GM19035 (cell line): ENCODE measurements at regions not wholly inside any gene's neighbourhood (a gene's known extent, or its start where the extent isn't known, plus 50 kb on each side); places are given as distances from the start of the nearest gene placed in this dataset.
"Not testable (repeated sequence)": the region's sequence is repeated elsewhere in the genome, so short reads cannot be mapped to it uniquely, and the experiment has no call there.

Experiments used
- ATAC-seq: cut with Tn5 transposase; IDR thresholded peaks from one replicate; pipeline ENCODE4 v1.9.1; 2021; ENCODE audit not compliant: unreplicated experiment

DNA sequence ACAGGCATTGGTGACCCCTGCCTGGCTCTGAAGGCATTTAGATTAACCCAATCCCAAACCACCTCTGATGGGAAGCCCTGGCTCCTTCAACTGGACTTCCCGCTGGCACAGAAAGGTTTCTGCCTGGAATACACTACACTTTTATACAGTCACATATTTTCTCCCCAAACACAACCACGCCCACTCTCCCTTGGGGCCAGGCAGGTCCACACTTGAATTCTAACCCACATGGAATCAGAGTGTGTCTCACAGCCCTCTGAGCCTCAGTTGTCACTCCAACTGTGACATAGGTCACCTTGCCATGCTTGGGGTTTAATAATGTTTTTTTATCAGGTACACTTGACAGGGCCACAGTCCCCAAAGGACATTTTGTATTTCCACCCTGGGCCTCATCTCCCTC, 368.6 kb downstream of the BCL11B start:
- ATAC-seq, result no peak

DNA sequence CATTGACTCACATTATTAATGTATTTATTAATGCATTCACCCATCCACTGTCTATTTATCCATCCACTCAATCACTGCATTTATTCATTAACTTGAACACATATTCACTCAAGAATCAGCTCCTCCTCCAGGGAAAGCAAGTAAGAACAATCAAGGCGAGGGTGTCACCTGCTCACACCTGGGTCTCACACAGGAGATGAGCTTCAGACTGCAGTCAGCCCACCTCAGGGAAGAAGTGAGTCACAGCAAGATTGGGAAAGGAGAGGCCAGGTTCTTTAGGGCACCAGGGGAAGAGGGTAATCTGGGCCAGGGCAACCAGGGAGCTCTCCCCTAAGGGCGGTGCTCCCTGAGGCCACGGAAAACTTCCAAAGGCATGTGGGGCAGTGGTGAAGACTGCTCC, 367.3 kb downstream of the BCL11B start:
- no peak for ATAC-seq

DNA sequence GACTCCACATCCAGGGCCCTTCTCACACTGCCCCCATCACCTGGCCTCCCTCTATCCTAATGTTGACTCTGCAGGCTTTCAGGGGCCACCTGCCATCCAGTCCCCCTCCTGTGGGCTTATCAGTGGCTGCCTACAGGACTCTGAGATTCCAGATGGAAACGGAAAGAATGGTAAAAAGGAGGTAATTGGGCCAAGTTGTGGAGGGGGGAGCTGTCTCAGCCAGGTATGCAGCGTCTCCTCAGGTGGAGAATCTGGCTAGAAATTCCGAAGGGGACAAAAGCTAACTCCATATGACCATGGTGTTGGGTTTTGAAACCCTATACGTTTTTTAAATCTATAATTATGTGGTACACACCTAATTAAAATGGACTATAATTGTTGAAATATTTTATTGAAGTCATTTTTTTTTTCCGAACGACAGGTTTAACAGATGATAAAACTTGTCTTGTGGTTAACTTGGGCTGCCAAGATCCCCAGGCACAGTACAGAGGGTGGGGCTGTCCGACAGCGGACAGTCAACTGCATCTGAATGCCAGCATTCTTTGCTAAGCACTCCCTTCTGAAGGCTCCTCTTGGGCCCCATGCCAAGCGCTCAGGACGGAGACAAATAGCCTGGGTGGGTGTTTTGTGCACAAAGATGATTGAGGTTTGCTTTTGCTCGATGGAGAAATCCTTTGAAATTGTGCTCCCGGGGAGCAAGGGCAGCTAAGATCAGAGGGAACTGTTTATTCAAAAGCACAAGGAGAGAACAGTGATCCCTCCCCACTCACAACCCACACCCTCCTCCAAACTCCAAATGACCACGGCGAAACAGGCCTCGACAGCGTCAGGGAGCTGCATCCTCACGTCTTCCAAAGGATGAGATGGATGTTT, 365.6 kb downstream of the BCL11B start:
- no peak for ATAC-seq

DNA sequence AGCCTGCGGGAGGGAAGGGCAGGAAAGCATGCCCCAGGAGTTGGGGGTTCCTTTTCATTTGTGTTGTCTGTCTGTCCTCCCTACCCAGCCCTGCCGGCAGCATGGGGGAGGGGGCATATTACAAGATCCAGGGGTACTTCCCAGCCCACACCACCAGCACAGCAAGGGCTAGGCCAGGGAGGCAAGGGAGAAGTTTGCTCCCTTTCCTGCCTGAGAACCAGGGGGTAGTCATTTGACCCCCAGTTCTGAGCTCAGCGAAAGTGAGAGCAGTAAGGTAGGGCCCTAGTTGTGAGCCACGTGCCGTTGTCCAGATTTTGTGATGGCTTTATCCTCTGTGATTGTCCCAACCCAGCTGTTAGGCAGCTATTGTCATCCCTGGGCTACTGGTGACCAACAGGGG, 364.7 kb downstream of the BCL11B start:
- ATAC-seq, result no peak

DNA sequence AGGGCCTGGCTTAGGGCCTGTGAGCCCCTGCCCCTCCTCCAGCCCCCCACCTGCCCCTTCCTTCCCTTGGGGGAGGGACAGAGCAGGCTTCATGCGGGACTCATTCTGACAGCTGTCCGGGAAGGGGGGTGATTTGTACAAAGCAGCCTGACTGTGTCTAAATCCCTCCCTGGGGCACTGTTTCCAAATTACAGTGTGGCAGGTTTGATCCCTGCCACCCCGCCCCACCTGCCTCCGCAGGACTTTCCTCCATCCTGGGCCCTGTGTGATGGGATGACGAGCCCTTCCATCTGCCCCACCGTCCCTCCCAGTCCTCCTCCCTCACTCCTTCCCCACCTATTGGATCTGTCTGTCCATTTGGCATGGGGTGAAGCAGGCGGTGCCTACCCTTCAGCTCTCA, 363.9 kb downstream of the BCL11B start:
- ATAC-seq, result no peak

DNA sequence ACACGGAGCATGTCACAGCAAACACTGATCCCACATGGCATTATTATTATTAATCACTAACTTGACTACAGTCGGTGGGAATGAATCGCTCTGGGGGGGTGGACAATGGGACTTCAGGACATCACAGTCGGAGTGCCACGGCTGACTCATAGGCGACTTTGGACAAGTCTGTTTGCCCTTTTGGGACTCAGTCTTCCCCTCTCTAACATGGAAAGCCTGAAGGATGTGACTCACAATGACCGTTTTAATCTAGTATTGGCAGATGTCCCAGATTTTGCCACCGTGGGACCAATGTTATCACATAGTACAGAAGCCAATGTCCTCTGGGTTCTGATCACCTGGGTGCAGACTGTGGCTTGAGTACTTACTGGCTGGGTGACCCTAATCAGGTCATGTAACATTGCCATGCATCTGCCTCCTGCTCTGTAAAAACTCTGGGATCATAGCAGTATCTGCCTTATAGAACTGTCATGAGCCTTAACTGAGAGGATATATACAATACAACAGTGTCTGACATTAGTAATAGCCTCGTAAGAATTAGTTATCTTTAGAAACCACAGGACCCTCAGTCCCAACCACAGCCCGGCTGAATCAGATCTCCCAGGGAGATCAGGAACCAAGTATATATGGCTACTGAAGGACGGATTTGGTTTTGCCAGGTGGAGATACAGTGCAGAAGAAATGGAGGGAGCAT, 362.6 kb downstream of the BCL11B start:
- no peak for ATAC-seq

DNA sequence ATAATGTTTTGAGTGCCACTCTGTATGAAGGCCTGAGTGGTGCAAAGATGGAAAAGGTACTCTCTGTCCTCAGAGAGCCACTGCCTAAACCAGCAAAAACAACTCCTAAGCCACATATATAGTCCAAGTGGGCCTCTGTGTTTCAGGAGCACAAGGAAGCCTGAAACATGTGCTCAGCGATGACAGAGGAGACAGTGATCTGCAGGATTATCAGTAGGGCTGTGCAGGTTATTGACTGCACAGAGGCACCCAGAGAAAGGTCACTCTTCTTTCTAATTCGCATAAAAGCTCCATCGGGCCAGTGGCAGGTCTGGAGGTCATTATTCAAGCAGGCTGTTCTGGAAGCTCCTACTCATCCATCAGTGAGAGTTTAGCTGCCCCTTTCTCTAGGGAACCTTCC, 361.9 kb downstream of the BCL11B start:
- ATAC-seq, result no peak

DNA sequence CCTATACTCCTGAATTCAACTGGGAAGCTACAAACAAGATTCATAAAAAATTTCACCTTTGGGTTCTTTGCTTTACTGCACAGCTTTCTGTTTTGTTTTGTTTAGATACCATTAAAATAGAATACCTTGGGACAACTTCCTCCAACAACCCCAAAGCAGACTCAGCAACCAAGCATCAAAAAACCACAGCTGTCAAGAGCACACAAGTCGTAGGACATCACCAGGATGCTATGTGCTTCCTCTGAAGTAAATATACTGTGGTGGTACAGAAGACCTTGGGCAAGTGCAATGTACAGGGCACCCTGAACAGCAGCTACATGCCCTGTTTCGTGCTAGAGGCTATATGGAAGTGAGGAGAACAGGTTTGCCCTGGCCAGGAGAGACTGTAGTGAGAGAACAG, 359.3 kb downstream of the BCL11B start:
- ATAC-seq, result no peak

DNA sequence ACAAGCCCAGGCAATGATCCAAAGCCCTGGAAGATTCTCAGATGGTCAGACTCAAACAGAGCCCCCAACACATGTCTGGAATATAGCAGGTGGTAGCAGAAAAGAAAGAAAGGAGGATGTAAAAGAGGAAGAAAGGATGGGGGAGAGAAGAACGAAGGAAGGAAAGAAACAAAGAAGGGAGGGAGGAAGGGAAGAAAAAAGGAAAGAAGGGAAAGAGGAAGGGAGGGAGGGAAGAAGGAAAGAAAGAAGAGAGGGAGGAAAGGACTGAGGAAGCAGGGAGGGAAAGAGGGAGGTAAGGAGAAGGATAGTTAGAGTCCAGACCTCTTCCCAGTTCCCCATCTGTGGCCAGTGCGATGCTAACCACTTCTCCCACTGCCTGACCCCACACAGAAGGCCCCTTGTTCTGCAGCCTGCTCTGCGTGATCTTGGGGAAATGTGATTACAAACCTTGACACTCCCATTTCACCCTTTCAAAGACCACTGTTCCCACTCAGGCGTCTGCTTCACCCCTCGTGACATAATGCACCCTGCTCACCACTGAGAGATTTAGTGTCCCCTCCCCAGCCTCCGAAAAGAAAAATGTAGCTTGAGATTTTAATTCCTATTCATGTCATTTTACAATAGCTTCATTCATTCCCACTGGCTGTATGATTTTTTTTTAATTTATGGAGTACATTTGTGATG, 357.9 kb downstream of the BCL11B start:
- ATAC-seq, result no peak

DNA sequence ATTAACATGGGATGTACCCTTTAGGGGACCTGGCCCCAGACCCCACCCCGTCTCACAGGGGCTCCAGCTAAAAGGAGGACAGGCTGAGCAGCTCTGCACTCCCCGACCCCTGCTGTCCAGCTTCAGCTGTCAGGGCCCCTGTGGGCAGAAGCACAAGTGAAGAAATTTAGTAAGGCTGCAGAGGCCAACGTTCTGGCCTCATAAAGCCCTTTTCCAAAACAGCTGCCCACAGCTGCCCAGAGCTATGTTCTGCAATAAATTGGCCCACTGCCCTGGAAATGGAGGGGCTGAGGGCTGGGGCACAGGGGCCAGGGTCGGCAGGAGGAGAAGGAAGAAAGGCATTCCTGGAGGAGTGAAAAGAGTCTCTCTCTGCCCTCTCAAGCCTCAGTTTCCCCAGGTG, 357.1 kb downstream of the BCL11B start:
- ATAC-seq, result no peak

DNA sequence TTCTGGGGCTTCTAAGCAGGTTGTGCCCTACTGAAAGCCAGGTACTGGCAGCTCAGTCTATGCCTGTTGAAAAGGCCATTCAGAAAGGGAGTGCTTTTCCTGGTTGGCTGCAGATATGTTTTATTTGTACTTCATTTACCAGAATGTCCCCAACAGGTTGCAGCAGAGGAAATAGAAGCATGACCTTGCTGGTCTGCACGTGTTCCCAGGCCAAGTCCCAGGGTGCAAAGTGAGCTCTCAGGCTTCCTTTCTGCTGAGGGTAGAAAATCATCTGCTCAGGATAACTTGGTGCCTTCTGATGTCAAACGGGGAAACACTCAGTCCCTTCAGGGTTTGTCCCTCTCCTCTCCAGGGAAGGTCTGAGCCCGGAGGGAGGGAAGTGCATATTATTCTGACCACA, 356.4 kb downstream of the BCL11B start:
- ATAC-seq, result no peak

DNA sequence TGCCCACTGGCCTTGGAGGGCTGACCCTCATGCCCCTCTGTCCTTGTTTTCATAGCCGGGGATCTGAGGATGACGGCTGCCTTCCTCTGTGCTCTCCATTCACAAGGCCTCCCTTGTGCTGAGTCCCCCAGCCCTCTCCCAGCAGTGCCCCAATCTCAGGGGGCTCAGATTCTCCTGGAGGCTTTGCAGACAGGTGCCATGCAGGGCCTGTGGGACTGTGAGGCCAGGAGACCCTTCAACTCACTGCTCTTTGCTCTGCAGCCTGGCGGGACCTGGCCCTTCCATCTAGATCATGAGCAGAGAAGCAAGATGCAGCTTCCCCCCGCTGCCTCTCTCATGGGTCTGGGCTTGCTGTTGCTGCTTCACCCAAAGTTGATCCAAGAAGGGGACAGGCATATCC, 356.0 kb downstream of the BCL11B start:
- no peak for ATAC-seq

DNA sequence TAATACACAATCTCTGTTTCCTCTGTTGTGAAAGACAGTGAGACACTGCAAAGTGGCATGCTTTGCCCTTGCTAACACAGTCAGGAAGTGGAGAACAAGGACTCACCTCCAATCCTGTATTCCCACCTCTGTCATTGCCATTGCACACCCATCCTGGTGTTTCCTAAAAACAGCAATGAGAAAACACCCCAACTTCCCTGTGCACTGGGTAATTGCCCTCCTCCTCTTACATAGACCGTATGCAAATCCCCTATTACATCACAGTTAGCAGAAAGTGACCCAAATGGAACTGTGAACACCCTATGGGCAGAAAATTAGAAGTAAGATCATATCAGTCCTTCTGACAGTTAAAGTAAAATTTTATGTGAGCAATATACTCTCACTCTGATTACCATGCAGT, 355.5 kb downstream of the BCL11B start:
- ATAC-seq, result no peak

DNA sequence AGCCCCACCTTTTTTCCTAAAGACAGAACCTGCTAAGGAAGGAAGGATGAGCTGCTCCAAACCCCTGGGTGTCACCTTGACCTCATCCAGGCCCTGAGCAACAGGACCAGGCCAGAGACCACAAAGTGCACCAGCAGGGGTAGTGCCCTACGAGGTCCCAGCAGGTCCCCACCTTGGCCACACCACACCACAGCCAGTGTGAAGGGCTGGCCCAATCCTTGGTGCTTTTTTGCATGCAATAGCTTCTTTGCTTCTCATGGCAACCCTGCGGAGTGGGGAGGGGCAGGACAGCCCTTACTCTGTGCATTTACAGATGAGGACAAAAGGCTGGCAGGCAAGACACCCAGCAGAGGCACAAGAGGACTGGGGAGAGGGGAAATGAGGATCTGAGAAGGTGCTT, 352.6 kb downstream of the BCL11B start:
- ATAC-seq, result no peak

DNA sequence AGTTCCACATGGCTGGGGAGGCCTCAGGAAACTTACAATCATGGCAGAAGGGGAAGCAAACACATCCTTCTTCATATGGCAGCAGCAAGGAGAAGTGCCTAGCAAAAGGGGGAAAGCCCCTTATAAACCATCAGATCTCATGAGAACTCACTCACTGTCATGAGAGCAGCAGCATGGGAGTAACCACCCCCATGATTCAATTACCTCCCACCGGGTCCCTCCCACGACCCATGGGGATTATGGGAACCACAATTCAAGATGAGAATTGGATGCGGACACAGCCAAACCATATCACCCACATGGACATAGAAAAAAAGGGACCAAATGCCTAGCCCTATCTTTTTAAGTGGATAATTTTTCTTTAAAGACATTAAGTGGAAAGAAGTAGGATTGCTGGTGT, 350.7 kb downstream of the BCL11B start:
- not testable (repeated sequence) for ATAC-seq

DNA sequence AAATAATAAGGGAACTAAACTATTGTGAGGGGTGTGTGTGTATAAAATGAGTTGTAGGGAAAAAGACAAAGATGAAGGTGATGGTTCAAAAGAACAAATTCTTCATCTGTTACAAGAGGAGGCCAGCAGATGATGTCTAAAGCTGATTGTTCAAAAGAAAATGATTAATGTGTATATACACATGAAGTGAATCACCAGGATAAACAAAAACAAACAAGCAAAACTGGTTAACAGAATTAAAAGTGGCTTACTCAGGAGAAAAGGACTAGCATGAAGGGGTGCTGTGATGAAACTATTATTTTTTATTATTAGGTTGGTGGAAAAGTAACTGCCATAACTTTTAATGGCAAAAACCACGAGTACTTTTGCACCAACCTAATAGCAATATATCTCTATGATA, 348.4 kb downstream of the BCL11B start:
- no peak for ATAC-seq

DNA sequence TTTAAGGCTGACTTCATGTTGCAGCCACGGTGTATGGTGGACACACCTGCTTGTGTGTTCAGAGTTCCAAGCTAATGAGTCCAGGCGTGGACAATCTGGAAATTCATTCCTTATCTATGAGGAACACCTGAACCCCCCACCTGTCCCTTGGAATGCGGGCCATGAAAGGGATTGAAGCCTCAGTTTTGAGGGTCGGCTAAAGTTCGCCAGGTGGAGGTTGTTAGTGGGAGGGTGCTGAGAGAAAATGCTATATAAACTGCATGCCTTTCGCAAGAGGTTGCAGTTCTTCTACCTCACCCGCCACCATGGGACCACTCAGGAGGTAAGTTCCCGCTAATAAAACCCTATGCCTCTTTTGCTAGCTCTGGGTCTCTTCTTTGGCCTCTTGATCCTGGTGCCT, 348.0 kb downstream of the BCL11B start:
- ATAC-seq, result no peak

DNA sequence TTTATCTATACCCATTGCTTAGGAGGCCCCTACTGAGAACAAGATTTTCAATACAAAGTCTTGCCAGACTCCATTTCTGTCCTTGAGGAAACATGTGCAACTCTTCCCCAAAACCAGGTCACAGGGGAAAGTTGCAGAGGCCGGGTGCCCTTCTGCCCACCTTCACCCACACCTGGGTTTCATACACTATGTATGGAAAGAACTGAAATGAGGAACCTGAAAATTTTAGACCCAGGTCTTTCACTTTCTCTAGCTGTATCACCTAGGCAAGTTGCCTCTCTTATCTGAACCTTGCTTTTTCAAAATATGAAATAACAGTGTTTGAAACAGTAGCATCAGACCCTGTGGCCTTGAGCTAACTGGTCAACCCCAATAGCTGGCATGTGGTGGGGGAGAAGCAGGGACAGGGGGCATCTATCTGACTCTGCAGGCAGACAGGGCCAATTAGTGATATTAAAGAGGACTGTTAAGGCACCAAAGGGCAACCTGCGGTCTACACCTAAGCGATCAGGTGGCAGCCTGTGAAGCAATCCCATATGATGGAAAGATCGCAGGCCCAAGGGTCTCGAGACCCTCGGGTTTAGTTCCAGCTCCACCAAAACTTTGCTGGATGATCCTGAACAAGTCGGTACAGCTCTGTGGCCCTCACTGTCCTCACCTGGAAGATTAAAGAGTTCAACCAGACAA, 346.5 kb downstream of the BCL11B start:
- no peak for ATAC-seq

DNA sequence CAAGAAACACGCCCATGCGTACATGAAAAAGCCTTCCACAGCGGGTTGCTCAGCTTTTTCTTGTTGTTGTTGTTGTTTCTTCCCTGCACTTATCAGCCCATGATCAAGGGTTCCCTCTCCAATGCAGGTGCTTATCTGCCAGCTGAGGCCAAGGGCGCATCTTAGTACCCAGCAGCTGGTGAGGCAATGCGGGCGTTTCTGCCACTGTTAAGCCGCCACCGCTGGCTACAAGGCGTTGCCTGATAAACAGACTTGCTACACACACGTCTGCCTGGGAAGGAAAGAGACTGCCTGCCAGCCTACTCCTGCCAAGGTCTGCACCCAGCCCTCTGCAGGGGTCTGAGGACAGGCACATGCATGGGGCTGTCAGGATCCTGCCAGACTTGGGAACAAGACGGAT, 345.9 kb downstream of the BCL11B start:
- no peak for ATAC-seq

DNA sequence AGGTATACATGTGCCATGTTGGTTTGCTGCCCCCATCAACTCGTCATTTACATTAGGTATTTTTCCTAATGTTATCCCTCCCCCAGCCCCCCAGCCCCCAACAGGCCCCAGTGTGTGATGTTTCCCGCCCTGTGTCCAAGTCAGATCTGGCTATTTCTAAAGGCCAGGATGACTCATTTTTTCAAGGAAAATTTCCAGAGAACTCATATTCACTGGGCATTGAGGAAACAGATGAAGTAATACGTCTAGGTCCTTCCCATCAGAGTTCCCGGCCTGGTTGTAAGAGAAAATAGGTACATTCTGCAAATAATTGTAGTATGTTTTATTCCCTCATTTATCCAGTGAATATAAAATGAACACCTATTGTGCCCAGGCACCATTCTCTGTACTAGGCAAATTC, 345.2 kb downstream of the BCL11B start:
- ATAC-seq, result no peak

DNA sequence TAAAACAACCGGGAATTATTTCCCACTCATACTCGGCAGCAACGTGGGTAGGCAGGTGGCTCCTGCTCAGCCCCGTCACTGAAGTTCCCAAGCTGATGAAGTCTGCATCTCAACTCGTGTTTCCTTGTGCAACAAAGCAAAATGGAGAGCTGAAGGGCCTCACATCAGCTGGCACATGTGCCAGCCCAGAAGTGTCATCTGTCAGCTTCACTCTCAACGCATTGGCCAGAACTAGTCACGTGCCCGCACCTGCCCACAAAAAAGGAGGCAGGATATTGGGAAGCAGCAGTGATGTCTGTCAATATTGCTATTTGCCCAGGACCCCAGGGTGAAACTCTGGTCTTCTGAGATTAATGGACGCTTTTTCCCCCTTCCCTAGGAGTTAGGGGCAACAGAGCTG, 344.0 kb downstream of the BCL11B start:
- no peak for ATAC-seq
